Activated gamma-delta T cell treated with anti-CD3 and anti-CD28 coated beads, Interleukin-2, amount 50 U/mL, for 16 hours (primary cell): ENCODE measurements at regions not wholly inside any gene's neighbourhood (a gene's known extent, or its start where the extent isn't known, plus 50 kb on each side); places are given as distances from the start of the nearest gene placed in this dataset.
"Not testable (repeated sequence)": the region's sequence is repeated elsewhere in the genome, so short reads cannot be mapped to it uniquely, and the experiment has no call there.

ENCODE experiments used
- DNase-seq: peaks from one replicate; pipeline ENCODE4 v3.0.0-alpha.2; 2020; ENCODE audit warnings: low read depth

- DNase-seq: no peak
Observed at GRCh38 chr10:3659203-3659917, 125.6 kb downstream of the KLF6 start.

DNA sequence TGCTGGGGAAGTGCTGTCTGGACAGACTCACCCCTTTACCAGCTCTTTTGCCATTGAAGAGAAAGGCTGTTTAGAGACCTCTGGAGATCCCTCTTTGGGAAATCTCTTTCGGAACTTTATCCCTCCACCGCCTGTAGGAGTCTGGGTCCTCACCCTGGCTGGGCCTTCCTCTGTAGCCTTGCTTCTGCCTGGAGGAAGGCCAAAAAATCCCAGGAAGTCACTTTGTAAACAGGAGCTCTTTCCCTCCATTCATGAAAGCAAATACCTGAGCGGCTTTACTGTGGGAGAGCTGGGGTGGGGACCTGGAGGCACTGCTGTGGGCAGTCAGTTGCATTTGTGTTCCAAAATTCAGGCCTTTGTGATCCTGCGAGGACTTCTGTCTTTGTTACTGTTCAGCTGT, 126.2 kb downstream of the KLF6 start:
- no peak for DNase-seq

DNA sequence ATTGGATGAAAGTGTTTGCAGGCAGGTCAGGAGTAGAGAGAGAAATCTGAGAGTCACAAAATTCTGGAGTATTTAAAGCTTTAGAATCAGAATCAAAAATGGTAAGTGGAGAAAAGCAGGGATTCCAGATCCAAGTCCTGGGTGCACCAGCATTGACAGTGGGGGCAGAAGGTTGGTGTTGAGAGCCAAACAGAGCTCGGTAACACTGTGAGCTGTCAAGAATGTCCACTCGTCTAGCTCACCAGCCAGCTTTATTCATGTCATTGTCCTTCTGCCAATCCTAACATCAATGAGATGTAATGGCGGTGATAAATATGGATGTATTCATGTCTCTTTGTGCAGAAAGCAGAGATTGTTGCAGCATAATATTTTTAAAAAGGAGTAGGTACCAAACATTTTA, 128.8 kb downstream of the KLF6 start:
- no peak for DNase-seq

GRCh38 chr10:3655528-3655927, 129.5 kb downstream of the KLF6 start:
- DNase-seq: no peak

GRCh38 chr10:3654980-3655379, 130.0 kb downstream of the KLF6 start:
- no peak for DNase-seq

GRCh38 chr10:3654496-3654895, 130.5 kb downstream of the KLF6 start:
- DNase-seq: no peak

GRCh38 chr10:3653303-3653702, 131.7 kb downstream of the KLF6 start:
- DNase-seq: not testable (repeated sequence)

GRCh38 chr10:3652886-3653285, 132.1 kb downstream of the KLF6 start:
- DNase-seq: no peak

DNA sequence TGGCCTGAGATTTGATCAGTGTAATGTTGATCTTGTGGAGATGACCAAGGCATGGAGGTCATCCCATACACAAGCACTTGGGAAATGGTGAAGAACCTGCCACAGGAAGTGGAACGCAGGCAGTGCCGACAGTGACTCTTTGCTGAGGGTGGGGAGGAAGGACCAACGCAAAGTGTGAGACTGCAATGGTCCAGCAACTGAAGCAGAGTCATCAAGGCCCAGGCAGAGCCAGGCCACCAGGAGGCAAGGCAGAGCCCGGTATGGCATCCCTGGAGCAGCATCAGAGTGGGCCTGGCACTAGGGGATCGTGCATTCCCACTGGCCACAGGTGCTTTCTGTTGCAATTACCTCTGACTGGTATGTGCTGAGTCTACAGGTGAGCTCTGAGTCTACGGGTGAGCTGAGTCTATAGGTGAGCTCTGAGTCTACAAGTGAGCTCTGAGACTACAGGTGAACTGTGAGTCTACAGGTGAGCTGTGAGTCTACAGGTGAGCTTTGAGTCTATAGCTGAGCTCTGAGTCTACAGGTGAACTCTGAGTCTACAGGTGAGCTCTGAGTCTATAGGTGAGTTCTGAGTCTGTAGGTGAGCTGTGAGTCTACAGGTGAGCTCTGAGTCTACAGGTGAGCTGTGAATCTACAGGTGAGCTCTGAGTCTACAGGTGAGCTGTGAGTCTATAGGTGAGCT, 132.9 kb downstream of the KLF6 start:
- DNase-seq: no peak

- no peak for DNase-seq
Observed at GRCh38 chr10:3648576-3648975, 136.4 kb downstream of the KLF6 start.

DNA sequence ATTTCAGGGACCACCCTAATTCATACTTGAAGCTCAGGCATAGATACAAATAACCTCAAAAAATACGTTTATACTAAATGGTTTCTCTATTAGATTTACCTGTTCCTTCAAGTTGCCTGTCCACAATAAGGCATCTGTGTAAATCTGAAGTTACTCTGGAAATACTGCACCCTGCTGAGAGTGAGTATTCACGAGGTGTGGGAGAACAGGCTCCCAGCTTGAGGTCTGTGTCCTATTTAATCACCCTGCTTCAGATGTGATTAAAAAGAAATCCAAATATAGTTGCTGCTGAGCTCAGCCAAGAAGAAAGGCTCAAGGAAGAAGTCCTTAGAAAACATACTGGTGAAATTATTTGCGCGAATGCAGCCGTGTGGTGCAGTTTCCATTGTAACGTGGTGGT, 136.8 kb downstream of the KLF6 start:
- no peak for DNase-seq

- DNase-seq: no peak
Observed at GRCh38 chr10:3647074-3647473, 137.9 kb downstream of the KLF6 start.

GRCh38 chr10:3645406-3645805, 139.6 kb downstream of the KLF6 start:
- no peak for DNase-seq

GRCh38 chr10:3640816-3641215, 144.2 kb downstream of the KLF6 start:
- DNase-seq: no peak

- no peak for DNase-seq
Observed at GRCh38 chr10:3639546-3639945, 145.5 kb downstream of the KLF6 start.

GRCh38 chr10:3636356-3637181, 148.4 kb downstream of the KLF6 start:
- DNase-seq: no peak

DNA sequence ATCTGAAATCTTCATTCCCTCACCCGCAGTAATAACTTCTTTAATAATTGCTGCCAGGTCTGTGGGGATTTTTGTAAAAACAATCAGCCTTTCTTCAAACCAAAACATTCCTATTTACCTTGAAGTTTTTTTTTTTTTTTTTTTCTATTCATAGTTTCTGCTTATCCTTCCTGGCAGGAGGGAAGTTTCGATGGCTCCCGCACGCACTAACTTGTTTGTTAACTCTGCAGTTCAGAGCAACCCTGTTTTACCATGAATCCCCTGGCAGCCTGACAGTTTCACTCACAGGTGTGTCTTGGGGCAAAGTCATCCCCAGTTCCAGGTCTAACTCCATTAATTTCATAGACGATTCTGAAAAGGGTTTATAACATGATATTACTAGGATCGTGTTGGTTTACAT, 149.3 kb downstream of the KLF6 start:
- no peak for DNase-seq

DNA sequence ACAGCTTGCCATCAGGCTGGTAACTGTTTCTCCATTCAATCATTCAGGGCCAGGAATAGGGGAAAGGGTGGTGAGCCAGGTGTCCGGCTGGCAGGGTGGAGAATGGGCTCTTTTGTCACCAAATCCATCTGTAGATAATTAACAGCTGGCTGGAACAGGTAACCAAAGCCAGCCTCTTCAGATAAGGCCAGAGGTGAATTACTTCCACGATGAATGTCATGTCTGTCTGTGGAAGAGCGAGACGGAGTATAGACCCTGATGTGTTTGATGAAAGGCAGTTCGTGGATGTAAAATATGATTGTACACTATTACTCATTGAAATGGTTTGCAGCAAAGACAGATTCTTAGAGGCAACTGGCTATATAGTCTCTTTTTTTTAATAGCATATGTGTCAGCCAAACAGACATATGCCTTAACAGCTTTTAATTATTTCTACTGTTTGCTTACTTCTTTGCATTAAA, 149.8 kb downstream of the KLF6 start:
- DNase-seq: no peak

GRCh38 chr10:3634646-3635045, 150.4 kb downstream of the KLF6 start:
- not testable (repeated sequence) for DNase-seq

GRCh38 chr10:3631701-3632330, 153.2 kb downstream of the KLF6 start:
- DNase-seq: no peak

GRCh38 chr10:3631291-3631690, 153.7 kb downstream of the KLF6 start:
- no peak for DNase-seq

GRCh38 chr10:3625959-3626751, 158.9 kb downstream of the KLF6 start:
- no peak for DNase-seq
